Suppressor macrophage treated with lipopolysaccharide for 1 hour (primary cell): ENCODE measurements at regions not wholly inside any gene's neighbourhood (a gene's known extent, or its start where the extent isn't known, plus 50 kb on each side); places are given as distances from the start of the nearest gene placed in this dataset.
"Not testable (repeated sequence)": the region's sequence is repeated elsewhere in the genome, so short reads cannot be mapped to it uniquely, and the experiment has no call there.

Experiments
- DNase-seq, 3 donors: peaks; one replicate each; pipeline ENCODE4 v3.0.0-alpha.2; 2020 to 2022

DNA sequence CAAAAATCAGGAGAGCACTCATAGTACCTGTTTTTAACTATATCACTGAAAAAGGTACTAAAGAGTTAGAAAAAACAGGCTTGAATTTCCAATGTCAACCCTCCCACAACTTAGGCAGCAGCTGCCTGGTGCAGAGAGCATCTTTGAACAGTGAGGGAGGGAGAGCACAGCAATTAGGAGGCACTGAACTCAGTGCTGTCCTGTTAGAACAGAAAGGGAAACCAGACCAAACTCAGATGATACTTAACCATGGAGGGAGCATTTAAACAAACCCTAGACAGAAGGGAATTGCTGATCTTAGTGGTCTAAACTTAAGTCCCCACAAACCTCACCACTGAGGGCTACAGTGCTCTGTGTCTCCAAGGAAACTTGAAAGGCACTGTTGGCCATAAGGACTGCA lies 179.2 kb upstream of the AGTR1 start:
- DNase-seq: no peak

DNA sequence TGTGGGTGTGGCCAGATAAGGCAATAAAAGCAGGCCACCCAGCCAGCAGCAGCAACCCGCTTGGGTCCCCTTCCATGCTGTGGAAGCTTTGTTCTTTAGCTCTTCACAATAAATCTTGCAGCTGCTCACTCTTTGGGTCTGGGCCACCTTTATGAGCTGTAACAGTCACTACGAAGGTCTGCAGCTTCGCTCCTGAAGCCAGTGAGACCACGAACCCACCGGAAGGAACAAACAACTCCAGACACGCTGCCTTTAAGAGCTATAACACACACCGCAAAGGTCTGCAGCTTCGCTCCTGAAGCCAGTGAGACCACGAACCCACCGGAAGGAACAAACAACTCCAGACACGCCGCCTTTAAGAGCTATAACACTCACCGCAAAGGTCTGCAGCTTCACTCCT lies 172.1 kb upstream of the AGTR1 start:
- not testable (repeated sequence) for DNase-seq

DNA sequence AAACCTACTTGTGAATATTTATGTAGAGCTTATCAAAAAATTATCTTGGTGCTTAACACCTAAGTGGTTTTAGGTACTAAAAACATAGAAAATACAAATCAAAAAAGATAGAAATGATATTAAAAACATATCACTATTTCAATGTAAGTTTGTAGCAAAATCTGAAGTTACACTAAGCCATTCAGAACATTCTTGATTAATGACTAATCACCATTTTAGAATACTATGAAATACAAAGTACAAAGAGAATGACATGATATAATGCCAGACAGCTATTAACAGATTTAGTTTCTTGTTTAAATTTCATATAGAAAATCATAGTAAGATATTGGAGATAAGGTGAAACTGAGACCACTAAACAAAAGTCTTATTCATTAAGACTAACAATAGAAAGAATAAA lies 169.7 kb upstream of the AGTR1 start:
- DNase-seq: no peak

DNA sequence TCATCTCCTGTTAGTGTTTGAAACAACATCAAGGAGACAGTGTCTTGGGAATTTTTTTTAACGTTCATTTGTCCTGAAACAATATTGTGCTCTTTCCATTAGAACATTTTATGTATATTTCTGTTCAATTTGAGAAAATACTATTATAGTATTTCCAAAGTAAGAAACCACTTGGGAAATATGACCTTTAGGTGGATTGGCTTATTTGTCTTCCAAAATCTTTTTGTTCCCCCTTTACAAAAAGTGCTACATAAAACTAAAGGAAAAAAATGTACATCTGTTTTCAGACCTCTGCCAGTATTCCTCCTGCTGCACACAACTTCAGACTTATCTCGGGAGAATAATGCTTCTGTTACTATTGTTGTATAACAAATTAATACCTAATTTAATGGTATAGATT lies 165.9 kb upstream of the AGTR1 start:
- no peak for DNase-seq

DNA sequence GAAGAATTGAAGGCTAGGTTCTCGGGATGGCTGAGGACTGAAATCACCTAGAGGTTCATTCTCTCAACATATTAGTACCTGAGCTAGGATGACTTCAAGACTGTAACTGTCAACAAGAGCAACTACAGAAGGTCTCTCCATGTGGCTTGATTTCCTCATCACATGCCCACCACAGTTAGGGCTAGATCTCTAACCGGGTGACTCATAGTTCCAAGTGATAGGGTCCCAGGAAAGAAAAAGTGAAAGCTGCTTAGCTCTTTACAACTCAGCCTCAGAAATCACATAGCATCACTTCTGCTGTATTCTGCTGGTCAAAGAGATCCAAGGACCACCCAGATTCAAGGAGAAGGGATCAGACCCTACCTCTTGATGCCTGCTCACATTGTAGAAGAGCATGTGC lies 165.4 kb upstream of the AGTR1 start:
- no peak for DNase-seq

DNA sequence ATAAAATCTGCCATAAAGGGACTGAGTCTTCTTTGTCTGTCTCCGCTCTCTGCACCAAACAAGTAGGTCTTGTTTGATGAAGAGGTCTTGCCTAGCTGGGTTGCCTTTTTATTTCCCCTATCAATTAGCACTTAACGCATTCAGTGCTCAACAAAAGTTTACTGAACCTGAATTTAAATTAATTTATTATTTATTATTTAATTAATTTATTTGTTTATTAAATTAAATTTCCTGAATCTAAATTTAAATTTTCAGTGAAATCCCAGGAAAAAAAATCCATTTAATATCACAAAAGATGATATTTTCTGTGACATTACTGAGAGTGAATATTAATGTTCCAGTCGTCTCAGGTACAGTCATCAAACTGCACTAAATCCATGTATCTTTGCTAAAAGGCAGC lies 164.9 kb upstream of the AGTR1 start:
- no peak for DNase-seq

DNA sequence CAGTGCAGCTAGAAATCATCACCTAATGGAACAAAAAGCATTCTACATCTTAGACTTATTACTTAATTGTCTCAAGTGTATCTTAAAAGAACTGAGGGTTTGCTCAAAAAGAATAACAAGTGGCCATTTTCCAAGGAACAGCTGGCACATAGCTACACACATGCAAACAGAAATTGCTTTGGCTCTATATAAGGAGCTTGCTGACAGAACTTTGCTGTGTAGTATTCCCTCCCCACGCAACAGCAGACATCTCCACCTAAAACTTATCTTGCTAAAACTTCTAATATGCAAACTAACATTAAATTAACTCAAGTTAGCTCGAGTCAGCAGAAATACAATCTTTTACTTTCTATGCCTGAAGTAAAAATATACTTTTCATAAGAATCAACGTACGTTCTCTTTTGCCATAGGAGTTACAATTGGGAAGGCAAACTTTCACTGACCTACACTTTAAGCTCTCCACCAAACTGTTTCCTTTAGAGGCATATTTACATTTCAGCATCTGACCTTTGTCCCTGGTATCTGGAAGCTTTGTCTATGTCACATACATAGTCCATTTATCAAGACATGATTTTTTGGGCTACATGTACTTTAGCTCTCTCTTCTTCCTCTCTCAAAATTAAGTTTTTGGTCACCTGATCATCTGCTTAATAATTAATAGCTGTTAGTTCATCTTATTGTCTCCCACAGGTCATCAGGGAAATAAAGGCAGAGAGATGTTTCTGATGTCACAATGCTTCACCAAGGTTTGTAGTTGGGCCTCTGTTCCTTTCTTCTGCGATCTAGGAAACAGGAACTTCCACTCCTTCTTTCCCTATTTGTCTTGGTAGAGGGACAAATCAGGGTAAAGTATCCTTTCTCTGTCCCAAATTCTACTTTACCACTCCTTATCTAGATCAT lies 163.4 kb upstream of the AGTR1 start:
- DNase-seq: no peak

DNA sequence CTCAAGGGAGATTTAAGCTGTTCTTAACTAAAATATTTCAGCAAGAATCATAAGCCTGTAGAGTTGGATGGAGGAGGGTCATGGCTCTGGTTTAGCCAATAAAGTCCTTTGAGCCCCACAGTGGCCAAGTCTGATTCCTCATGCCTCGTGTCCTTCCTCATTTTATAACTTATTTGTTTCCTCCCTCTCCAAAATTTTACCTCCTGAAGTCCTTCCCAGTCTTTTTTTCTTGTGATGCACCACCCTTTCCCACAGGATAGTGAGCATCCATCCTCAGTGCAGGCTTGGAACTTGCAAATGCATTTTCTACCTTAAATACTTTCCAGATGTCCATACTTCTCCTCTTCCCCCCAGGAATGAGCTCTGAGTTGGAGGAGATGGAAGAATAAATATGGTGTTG lies 162.7 kb upstream of the AGTR1 start:
- DNase-seq: no peak

DNA sequence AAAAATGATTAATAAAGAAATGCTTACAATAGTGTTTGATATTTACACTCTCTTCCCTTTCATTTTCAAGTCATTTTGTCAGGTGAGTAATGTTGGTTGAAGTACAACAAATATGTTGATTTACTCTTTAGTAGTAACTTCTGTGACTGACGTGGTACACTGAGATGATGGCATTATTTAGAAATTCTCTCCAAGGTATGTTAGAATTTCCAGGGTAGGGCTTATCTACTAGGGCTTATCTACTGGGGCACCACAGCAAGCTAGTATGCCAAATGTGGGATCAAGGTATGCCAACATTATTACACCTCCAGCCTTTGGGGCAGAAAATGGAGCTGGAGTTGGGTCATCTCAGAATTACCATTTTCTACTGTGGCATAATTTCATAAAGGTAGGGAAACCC lies 157.4 kb upstream of the AGTR1 start:
- DNase-seq: no peak

DNA sequence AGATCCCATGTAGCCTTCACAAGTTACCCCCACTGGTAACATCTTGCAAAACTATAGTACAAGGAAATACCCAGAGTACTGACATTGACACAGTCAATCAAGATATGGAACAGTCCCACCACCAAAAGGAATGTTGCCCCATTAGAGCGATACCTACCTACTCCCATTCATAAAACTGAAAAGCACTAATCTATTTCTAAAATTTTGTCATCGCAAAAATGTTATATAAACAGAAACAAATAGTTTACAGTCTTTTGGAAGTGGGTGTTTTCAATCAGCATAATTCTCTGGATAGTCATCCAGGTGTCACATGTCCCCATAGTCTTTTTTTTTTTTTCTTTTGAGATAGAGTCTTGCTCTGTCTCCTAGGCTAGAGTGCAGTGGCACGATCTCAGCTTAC lies 156.9 kb upstream of the AGTR1 start:
- DNase-seq: no peak

DNA sequence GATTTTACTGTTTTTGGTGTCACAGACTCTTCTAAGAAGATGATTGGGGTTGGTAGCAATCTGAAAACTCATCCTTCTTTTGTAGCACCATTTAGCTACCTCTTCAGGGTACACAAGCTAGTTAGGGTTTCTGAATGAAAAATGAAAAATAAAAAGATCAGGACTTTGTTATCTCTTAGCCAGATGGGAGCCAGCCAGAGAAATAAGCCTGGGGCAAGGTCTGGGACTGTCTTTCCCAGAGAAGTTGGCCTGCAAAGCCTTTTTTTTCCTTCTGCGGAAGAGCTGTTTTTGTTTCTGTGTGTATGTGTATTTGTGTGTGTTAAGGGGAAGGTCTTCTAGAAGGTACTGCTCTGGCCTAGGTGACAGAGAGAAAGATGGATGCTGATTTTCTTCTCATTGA lies 150.7 kb upstream of the AGTR1 start:
- no peak for DNase-seq

DNA sequence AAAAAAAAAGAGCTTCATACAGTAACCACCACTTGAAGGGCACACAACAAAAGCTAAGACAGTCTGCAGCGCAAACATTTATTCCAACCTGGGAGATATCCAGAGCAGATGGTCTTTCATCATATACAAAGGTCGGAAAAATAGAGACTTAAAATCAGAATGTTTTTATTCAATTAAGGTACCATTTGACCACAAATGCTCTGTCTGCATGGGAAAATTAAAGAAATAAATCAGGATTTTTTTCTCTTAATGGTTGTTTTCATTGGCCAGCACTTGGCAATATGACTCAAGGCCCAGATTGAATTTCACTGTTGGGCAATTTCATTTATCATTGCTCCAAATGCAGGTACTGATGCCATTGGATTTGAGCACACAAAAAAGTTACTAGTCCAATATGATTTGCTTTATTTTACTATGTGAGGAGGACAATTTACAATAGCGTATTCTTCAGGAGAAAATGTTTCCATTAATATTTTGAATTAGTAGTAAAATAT lies 145.9 kb upstream of the AGTR1 start:
- no peak for DNase-seq

DNA sequence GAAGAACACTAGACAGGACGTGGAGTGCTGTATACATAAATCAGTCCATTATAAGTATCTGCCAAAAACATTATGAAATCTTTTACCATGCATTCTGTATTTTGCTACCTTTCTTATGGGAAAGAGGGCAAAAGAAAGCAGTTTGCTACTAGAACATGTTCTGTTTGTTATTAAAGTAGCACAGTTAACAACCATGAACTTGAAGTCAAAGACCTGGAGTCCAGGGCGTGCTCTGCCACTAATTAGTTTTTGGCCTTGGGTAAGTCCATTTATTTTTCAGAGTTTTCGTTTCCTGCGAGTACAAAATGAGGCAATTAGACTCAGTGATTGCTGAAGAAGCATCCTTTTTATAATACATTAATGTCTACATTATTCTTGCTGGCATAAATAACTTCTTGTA lies 143.3 kb upstream of the AGTR1 start:
- DNase-seq: no peak

DNA sequence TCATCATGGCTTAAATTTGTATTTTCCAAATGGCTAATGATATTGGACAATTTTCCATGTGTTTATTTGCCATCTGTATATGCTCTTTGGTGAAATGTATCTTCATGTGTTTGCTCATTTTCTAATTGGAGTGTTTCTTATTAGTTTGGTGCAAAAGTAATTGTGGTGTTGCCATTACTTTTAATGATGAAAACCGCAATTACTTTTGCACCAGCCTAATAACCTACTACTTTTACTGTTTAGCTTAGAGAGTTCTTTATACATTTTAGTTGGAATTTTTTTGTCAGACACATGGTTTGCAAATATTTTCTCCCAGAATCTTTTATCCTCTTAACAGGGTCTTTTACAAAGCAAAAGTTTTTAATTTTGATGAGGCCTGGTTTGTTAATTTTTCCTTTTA lies 141.0 kb upstream of the AGTR1 start:
- DNase-seq: no peak

DNA sequence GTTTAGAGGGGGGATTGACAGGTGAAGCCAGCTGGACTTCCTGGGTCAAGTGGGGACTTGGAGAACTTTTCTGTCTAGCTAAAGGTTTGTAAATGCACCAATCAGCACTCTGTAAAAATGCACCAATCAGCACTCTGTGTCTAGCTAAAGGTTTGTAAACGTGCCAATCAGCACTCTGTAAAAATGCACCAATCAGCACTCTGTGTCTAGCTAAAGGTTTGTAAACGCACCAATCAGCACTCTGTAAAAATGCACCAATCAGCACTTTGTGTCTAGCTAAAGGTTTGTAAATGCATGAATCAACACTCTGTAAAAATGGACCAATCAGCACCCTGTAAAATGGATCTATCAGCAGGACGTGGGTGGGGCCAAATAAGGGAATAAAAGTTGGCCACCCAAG lies 120.1 kb upstream of the AGTR1 start:
- not testable (repeated sequence) for DNase-seq

DNA sequence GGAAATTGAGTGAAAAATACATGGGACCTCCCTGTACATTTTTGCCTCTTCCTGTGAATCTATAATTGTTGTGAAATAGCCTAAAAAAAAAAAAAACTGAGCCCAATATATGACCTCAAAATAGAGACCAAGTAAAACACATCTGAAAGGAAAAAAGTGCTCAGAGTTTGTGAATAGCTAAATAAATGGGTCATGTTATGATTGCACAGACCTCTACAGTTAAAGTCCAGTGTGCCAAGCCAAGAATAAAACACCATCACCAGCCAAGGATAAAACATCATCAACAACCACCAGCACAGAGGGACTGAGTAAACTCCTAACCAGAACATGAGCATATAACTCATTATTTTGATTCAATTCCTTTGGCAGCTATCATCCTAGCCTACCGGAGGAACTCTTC lies 115.6 kb upstream of the AGTR1 start:
- no peak for DNase-seq

DNA sequence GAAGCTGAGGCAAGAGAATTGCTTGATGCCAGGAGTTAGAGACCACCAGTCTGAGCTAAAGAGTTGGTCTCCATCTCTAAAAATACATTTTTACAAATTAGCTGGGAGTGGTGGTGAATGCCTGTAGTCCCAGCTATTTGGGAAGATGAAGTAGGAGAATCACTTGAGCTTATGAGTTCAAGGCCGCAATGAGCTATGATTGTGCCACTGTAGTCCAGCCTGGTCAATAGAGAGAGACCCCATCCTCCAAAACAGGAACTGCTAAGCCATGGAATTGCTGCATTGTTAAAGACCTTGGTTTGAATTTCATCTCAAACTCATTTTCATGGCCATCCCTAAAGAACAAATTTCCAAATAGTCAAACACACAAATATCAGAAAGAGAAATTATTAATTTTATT lies 113.9 kb upstream of the AGTR1 start:
- DNase-seq: no peak

DNA sequence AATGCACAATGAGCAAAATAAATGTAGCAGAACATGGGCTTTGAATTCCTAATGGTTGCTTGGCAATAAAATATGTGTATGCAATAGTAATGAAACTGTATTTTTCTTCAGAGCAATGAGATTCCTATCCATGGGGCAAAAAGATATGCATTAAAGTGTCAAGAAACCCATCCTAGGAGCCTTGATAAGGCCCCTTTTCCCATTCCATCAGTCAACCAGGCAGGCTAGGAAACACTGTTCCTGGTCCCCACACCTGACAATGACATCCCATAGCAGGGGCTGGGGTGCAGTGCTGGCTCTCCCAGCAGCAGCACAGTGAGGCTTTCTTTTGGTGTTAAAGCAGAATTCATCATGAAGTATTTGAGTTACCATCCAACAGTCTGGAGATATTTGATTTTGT lies 113.3 kb upstream of the AGTR1 start:
- no peak for DNase-seq

DNA sequence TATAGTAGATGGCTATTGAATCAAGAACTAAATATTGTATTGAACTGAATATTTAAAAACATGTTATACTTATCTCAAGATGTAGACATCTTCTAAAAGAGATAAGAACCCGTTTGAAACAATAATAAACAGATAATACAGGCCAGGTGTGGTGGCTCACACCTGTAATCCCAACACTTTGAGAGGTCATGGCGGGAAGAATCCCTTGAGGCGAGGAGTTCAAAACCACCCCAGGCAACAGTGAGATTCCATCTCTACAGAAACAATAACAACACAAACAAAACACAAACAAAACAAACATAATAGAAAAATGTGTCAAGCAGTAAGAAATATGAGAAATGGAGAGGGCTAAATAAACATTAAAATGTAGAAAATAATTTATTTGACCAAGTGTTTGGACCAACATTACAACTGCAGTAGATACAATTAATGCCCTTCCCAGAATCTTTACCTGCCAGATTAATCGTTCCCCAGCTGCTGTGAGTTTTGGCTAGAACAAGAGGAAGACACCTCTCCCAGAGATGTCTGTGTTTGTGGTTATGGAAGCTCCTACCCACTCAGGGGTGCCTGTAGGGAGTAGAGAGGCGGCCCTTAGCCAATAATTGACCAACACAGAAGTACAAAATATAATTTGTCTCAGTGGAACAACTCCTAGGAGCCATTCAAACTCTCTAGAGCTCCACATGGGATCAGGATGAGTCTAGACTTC lies 111.9 kb upstream of the AGTR1 start:
- no peak for DNase-seq

DNA sequence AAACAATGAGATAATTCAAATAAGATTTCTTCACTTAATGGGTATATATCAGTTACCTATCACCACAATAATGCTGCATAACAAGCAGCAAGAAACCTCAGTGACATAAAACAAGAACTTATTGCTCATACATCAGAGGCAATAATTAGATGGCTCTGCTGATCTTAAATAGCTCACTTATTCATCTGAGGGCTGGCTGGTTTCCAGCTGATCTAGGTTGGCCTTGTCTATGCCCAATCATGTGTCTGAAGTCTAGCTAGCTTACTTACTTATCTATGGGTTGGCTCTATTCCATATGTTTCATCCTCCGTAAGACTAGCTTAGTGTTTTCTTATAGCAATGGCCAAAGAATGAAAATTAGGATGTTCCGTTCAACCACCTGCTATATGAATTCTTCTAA lies 109.4 kb upstream of the AGTR1 start:
- no peak for DNase-seq

DNA sequence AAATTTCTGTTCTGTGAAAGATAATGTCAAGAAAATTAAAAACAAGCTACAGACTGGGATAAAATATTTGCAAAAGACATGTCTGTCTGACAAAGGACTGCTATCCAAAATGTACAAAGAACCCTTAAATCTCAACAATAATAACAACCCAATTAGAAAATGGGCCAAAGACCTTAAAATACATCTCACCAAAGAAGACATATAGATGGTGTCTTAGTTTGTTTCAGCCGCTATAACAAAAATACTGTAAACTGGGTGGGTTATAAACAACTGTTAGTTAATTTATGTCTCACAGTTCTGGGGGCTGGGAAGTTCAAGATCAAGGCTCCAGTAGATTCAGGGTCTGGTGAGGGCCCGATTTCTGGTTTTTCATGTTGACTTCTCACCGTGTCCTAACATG lies 106.2 kb upstream of the AGTR1 start:
- no peak for DNase-seq

DNA sequence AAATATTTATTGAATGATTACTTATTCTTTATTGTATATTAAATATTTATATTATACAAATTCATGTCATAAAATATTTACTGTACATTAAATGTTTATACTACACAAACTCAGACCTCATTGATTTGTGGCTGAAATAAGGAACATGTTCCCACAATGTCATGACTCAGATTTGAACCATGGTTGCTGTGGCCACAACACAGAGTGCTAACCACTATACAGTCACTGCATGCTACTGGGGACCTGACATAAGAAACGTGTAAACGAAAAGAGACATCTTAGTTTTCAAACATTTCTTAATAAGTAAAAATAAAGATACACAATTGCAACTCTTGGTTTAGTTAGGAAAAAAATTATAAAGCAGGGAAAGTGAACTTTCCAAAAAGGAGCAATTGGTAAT lies 99.1 kb upstream of the AGTR1 start:
- no peak for DNase-seq

DNA sequence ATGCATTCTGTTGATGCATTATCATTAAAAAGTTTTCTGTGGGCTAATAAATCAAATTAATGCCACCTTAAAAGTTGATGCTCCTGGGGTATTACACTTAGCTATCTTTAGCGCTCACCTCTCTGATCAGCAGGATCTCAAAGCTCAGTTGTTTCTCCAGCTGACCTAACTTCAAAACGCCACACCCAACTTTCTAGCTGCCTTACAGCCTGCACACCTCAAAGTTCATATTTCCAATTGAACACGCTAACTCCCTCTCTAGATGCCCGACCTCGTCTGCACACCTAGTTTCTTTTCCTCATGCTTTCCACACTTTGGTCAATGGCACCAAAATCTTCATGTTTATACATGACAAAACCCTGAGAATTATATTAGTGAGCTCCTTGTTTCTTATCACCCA lies 98.2 kb upstream of the AGTR1 start:
- no peak for DNase-seq

DNA sequence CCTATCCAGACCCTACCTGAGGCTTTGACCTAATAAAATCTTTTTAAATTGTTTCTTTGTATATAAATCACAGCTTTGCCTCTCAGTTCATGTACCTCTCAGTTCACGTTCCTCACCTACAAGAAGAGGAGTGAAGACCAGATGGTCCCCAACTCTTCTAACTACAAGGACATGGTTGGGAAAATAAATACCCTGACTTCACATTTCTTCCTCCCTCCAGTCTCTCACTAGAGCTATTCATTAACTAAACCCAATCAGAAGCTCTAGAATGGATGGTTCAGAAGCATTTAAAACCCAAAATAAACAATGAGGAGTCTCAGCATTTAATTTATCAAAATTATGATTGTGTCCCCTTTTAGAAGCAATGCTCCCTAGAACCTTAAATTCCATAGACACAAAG lies 97.3 kb upstream of the AGTR1 start:
- no peak for DNase-seq
